ENCODE measurements at regions not wholly inside any gene's neighbourhood (a gene's known extent, or its start where the extent isn't known, plus 50 kb on each side); places are given as distances from the start of the nearest gene placed in this dataset.
"Not testable (repeated sequence)": the region's sequence is repeated elsewhere in the genome, so short reads cannot be mapped to it uniquely, and the experiment has no call there.

- no peak for DNase-seq (ENCODE audit: low read depth)
These were observed 71.4 kb downstream of the TLR4 start for GRCh38 chr9:117775591-117775990.

GRCh38 chr9:117777823-117778222, 73.6 kb downstream of the TLR4 start:
- DNase-seq (ENCODE audit: low read depth) = no peak

GRCh38 chr9:117779760-117780159, 75.6 kb downstream of the TLR4 start:
- no peak for DNase-seq (ENCODE audit: low read depth)

- peak; percentile 87 for DNase-seq (ENCODE audit: low read depth)
These were observed 79.0 kb downstream of the TLR4 start for GRCh38 chr9:117782931-117783788.

- no peak for DNase-seq (ENCODE audit: low read depth)
These were observed 79.6 kb downstream of the TLR4 start for GRCh38 chr9:117783828-117784227.

GRCh38 chr9:117784996-117785395, 80.8 kb downstream of the TLR4 start:
- DNase-seq (ENCODE audit: low read depth) = no peak

GRCh38 chr9:117787746-117788145, 83.5 kb downstream of the TLR4 start:
- DNase-seq (ENCODE audit: low read depth) = peak; percentile 14

GRCh38 chr9:117795271-117795670, 91.1 kb downstream of the TLR4 start:
- peak; percentile 53 for DNase-seq (ENCODE audit: low read depth)

GRCh38 chr9:117796681-117797080, 92.5 kb downstream of the TLR4 start:
- peak; percentile 86 for DNase-seq (ENCODE audit: low read depth)

- no peak for DNase-seq (ENCODE audit: low read depth)
These were observed 96.2 kb downstream of the TLR4 start for GRCh38 chr9:117800389-117800788.

GRCh38 chr9:117809751-117810150, 105.5 kb downstream of the TLR4 start:
- no peak for DNase-seq (ENCODE audit: low read depth)

- no peak for DNase-seq (ENCODE audit: low read depth)
These were observed 111.1 kb downstream of the TLR4 start for GRCh38 chr9:117815315-117815714.

- DNase-seq (ENCODE audit: low read depth) = no peak
These were observed 111.7 kb downstream of the TLR4 start for GRCh38 chr9:117815948-117816347.

- DNase-seq (ENCODE audit: low read depth) = no peak
These were observed 117.8 kb downstream of the TLR4 start for GRCh38 chr9:117821954-117822353.

- DNase-seq (ENCODE audit: low read depth) = no peak
These were observed 119.4 kb downstream of the TLR4 start for GRCh38 chr9:117823576-117823975.

GRCh38 chr9:117825609-117826347, 121.6 kb downstream of the TLR4 start:
- no peak for DNase-seq (ENCODE audit: low read depth)

- DNase-seq (ENCODE audit: low read depth) = no peak
These were observed 122.6 kb downstream of the TLR4 start for GRCh38 chr9:117826837-117827236.

GRCh38 chr9:117827456-117827855, 123.3 kb downstream of the TLR4 start:
- no peak for DNase-seq (ENCODE audit: low read depth)

GRCh38 chr9:117828466-117828865, 124.3 kb downstream of the TLR4 start:
- DNase-seq (ENCODE audit: low read depth) = no peak

GRCh38 chr9:117835798-117836197, 131.6 kb downstream of the TLR4 start:
- no peak for DNase-seq (ENCODE audit: low read depth)

GRCh38 chr9:117839862-117840261, 135.7 kb downstream of the TLR4 start:
- DNase-seq (ENCODE audit: low read depth) = no peak

- DNase-seq (ENCODE audit: low read depth) = not testable (repeated sequence)
These were observed 147.7 kb downstream of the TLR4 start for GRCh38 chr9:117851836-117852461.

- DNase-seq (ENCODE audit: low read depth) = no peak
These were observed 154.4 kb downstream of the TLR4 start for GRCh38 chr9:117858561-117858960.
